ENCODE measurements at regions not wholly inside any gene's neighbourhood (a gene's known extent, or its start where the extent isn't known, plus 50 kb on each side); places are given as distances from the start of the nearest gene placed in this dataset.

DNA sequence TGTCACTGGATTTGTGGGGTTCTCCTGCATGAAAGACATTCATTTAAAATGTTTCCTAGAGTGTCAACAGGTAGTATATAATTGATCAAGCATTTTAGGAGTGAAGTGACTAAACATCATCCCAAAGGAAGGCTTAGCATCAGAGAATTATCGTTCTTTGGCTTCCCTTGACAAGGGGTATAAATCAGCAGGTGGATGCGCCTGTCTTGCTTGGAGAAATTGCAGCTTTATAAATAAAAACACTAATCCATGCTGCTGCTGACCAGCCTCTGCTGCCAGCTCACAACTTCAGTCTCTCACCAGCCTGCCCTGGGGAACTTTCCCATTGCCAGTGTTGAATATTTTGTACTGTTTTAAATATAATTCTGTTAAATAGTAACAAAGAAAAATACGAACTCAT, 1184.7 kb upstream of the TENM4 start:
- DNase-seq: no peak

DNA sequence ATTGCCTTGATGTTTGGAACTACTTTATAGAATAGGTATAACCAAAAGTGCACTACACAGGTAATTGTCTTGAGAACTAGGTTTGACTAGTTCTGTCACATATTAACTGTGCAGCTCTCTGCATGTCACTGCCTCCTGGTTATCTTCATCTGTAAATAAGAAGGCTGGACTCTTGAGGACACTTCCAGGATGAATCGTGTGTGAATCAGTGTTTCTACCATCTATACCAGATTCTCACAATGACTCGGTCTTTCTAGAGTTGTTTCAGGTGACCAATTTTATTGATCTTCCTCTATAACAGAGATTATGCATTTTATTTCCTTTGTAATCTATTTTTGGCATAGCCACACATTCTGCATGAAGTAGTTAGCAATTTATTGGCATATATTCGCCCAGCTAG, 1181.0 kb upstream of the TENM4 start:
- no peak for DNase-seq

DNA sequence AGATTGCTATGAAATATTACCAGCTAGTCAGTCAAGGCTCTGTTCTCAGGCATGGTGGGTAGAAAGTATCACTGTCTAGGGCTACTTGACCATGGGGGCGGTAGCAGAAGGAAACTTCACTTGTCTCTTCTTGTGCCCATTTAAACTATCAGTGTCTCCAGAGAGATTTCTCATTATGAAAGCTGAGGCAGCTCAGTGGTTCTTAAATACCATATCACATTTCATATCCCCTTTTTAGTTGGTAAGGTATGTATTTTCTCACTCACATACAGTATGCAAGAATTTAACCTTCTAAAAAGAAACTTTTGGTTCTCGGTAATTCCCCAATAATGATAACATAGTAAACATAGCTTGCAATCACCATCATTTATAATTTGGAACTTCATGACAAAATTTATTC, 1180.0 kb upstream of the TENM4 start:
- DNase-seq: no peak

DNA sequence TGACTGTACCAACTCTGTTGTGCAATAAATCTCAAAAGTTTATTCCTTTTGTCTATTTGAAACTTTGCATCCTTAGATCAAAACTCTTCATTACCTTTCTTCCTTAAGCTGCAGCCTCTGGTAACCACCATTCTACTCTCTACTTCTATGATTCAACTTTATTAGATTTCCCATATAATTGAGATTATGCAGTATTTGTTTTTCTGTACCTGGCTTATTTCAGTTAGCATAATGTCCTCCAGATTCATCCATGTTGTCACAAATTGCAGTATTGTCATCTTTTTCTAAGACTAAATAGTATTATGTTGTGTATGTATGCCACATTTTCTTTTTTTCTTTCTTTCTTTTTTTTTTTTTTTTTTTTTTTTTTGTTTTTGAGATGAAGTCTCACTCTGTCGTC, 1176.3 kb upstream of the TENM4 start:
- no peak for DNase-seq

DNA sequence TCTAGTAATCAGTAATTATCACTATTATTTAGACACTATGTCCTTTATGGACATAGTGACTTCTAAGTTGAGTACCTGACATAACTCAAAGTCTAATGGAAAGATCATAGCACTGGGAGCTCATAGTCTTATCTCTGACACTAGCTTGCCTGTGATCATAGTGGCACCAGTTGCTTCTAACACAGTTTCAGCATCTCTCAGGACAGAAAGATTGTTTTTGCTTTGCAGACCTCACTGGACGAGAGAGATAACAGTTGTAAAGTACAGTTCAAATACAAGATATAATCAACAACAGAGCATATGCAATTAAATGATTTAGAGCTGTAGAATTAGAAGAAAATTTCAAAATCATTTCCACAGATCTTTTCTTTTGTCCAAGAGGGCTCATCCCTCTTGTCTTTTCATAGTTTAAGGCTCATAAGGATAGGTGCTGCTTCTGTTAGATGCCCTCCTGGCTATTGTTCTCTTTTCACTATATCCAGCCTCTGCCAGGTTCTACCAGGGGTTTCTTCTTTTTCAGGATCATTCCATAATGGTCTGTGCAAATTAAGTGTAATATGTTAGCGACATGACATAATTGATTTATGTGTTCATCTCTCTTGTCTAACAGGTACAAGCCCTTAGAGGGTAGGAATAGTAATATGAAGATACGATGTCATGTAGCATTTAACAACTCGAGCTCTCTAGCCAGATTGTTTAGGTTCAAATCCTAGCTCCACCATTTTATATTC, 1175.4 kb upstream of the TENM4 start:
- DNase-seq: no peak

DNA sequence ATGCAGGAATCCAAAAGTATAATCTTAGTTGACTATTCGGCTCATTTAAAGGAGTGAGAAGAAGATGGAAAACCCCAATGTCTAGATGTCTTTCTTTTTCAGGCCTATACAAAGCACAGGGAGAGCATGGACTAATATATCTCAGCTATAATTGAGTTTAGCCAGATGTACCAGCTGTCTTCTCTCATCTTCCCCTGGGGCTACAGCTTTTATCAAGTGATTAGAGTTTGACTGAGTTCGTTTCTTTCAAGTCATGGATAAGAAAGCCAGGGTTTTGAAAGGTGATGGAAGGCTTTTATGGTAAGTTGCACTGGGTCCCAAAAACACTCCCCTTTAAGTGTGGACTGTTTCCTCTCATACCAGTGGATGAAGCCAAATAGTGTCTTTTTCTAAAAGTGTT, 1172.8 kb upstream of the TENM4 start:
- DNase-seq: no peak

DNA sequence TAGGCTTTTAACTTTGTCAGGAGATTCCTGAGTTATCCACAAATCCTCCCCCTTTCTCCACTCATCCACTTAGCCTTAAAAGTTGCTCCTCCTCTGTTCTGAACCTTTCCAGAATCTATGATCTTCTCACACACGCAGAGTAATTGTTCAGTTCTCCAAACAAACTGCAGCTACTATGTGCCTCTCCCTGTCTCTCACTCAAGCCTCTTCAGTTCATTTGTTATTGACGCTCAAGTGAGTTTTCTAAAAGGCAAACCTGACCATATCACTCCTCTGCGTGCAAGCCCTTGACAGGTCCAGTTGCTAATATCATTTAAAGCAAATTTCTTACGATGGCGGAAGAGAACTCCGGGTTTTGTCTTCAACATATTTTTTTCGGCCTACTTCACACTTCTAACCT, 1169.7 kb upstream of the TENM4 start:
- DNase-seq: no peak

DNA sequence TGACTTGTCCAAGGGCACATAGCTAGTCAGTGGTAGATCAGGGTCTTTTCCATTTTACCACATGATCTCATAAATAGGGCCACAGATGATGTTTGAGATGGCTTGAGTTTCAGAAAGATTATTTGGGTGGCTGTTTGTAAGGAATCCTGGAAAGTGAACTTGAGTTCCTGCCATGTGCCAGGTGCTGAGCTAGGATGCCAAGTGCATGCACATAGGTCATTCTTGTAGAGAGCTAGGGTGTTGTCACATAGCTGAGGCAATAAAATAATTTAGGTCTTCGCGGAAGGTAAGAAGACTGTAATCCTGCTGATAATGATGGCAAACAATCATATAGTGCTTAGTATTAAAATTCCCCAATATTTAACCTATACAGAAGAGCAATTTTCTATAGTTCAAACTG, 1162.6 kb upstream of the TENM4 start:
- DNase-seq: no peak

DNA sequence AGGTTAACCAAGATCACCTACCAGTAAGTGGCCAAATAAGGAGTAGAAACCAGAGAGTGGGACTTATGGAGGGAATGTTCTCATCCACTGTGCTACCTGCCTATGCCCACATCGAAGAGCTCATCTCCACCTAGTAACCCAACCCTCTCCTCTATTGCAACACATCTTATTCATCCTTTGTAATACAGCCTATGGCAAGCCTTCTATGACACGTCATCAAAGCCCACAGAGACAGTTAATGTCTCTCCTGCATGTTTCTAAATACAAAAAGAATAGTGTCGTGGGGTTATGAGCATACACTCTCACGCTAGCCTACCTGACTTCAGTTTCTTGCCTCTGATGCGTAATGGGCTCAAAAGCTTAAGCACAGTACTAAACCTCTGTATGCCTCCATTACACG, 1158.1 kb upstream of the TENM4 start:
- DNase-seq: no peak

DNA sequence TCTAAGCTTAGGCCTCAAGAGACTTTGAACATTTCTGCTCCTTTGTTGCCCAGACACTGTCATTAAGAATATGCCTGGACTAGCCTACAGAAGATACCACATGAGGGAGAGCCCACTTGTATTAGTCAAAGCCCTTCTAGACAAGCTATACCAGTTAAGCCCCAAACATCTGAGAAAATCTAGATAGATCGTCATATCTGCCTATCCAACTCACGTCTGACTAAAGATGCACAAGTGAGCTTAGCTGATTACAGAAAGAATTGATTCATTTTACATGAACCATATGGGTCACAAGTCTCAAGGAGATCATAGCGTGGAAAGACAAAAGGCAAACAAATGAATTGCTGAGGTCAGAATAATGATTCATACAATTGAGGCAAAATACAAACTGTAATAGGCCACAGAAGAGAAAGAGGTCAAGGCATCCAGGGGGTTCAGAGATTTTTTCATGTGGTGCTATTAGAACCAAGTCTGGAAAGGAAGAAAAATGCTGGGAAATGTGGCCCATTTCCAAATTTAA, 1155.5 kb upstream of the TENM4 start:
- no peak for DNase-seq

DNA sequence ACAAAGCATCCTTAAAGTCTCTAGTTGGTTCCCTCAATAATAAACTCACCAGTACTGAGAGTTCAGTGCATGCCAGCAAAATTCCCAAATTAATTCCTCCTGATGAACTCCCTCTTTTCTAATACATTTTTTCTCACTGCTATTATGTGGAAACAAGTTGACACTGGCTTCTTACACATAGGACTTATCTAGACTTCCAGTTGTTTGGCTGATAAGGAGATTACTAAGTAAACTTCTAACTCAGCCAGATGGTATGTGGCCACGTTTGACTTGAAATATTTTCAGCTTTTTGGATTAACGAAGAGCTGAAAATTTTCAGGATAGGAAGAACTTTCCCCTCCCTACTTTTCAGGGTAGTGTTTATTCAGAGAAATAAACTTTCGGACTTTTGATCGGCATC, 1154.2 kb upstream of the TENM4 start:
- DNase-seq: no peak

DNA sequence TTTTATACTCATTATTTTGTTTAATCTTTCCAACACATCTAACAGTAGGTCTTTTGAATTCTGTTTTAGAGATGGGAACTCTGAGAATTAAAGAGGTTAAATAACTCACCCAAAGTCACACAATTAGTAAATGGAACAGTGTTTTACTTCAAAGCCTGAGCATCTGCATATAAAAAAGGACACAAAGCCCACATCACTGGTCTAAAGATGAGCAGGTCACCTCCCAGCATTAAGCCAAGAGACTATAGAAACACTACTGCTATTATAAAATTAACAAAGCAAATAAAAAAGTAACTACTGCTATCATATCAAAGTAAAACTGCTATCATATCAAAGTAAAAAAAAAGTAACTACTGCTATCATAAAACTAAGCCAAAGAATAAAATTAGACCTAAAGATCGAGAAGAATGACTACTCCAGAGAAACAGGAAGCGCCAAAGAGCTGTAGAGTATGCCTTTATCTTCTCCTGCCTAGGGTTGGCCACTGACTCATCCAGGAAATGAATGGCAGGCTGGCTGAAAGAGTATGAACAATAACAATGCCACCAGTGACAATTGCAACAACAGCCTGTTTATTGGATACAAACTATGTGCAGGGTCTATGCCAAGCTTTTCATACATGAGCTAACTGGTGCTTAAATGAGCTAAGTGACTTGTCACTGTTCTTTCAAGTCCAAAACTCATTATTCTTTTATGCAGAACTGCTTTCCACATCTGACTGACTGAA, 1153.0 kb upstream of the TENM4 start:
- no peak for DNase-seq

DNA sequence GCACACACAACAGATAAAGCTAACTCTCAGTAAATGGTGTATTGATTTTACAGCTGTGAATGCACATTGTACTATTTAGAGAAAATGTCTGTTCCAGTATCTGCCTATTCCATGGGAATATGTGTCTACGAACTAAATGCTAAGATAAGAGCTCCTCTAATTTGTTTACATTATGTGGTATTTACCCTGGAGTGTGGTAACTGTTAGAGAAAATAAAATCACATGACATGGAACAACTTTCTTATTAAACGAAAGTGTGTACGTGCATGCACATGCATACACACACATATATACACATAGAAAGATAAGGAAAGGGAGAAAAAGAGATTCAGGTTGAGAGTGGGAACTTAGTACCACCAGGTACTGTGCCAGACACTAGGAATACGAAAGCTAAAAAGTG, 1151.7 kb upstream of the TENM4 start:
- DNase-seq: no peak

DNA sequence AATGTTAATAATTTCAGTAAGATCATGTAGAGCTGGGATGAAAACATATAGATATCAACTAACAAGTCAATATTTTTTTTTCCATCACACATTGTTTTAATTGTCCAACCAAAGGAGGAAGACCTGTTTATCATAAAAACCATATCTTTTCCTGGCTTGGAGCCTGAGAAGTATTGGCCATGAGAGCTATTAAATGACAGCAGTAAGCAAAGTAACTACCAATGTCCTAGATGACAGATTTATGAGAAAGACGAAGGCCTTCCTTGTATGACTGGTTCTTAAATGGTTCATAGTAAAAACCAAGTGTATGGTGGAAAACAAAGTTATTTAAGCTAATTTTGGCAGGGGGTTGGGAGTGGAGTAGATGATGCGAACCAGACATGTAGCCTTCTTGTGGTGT, 1147.1 kb upstream of the TENM4 start:
- no peak for DNase-seq

DNA sequence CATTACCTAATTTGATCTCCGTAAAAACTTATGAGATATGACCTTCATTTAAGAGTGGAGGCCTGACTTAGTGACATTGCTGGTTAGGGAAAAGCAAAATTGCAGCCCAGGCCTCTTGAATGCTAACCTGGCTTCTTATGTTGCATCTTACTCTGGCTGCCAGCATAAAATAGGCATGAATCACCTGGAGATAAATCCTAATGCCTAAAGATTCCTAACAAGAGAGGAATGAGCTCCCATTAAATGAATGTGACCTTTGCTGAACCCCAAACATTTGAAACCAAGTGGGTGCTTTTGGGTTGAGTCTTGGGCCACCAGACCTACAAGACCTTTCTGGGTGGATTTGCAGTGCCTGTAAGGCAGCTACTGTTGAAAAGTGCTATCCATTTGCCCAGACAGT, 1145.6 kb upstream of the TENM4 start:
- DNase-seq: no peak

DNA sequence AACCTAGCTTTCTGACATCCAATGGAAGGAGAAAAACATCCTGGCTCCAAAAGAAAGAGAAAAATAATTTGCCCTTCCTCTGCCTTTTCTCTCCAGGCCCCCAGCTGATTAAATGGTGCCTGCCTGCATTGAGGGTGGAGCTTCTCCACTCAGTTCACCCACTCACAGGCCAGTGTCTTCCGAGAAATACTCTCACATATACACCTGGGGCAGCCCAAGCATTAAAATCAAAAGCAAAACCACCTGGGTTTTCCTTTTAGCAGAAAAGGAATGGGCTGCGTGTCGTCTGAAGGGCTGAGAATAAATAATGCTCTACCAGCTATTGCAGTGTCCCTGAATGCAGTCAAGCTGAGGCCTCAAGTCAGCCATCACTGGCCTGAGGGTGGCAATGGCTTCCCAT, 1143.8 kb upstream of the TENM4 start:
- no peak for DNase-seq

DNA sequence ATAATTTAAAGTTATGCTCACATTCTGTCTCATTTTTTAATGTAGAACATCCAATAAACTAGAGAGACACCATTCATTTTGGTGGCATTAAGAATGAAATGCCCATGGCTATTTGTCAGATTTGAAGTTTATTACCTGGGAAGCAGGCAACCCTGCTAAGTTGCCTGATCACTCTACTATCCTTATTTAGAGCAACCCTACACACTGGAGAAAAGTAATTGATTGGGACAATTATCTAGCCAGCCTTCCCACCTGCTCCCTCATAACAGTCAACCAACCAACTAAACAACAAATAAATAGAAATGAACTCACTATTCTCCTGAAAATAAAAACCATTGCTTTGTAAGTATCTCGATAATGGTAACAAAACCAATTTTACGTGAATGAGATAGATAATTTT, 1129.0 kb upstream of the TENM4 start:
- no peak for DNase-seq

DNA sequence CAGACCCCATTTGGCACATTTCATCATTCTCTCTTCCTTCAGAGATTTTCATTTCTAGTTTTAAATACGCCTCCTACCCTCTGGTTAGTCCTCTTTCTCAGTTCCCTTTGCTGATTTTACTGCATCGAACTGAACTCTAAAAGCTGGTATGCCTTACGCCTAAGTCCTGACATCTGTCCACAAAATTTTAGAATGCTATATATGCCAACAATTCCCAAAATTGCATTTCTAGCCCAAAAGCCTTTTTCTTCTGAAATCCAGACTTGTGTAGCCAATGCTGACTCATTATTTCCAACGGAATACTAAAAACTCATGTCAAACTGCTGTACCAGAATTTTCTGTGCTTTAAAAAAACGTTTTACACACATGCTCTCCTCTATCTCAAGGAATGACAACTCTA, 1124.4 kb upstream of the TENM4 start:
- DNase-seq: no peak

DNA sequence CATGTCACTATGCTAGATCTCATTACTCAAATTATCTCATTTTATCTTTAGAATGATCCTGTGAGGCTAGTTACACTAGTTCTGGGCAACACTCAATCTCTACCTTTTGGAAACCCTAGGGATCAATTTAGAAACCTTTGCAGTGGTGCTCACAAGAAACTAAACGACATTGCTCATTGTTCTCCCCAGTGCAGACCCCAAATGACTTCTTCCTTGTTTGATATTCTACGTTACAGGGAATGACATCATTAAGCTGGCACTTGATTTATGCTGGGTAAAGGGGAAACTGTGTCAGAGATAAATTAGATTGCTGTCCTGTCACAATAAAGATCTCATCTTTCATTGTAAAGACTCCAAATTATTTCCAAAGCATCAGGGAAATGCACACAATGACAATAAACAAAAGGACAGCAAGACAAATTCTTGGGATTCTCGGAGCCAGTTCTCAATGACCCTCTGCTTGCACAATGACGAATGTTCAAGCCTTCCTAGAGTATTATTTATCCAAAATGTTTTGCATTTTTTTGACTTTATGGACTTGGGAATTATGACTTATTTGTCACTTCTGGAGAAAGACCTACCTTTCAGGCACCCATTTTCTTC, 1121.8 kb upstream of the TENM4 start:
- DNase-seq: no peak

DNA sequence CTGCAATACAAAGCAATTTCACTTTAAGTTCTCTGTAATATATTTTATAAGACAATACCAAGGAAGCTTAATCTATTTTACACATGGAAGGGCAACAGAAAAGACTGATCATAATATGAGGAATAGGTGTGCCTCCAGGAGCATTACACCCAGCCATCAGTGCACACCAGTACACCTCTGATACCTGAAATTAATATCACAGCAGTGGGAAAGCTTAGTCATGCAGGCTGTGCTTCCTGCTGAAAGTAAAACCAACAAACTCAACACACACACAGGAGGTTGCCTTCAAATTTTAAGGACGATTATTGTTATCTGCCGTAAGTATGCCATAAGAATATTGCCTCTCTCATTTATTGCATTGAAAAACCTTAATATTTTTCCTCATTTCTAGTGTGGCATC, 1119.1 kb upstream of the TENM4 start:
- no peak for DNase-seq

DNA sequence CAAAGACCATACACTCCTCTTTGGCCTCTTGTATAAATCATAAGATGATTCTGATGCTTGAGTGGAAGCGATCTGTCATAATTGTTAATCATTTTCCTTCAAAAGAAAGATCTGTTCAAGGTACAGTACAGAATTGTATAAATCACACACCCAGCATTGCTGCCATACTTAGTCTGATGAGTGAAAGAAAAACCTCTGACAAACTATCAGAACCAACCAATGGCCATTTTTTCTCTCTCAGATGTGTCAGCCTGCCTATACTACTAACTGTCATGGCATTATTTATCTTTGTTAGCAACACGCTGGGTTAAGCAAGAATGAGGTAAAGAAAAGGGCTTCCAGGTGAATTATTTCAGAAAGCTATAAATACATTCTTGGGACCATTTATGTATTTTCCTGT, 1112.7 kb upstream of the TENM4 start:
- no peak for DNase-seq

DNA sequence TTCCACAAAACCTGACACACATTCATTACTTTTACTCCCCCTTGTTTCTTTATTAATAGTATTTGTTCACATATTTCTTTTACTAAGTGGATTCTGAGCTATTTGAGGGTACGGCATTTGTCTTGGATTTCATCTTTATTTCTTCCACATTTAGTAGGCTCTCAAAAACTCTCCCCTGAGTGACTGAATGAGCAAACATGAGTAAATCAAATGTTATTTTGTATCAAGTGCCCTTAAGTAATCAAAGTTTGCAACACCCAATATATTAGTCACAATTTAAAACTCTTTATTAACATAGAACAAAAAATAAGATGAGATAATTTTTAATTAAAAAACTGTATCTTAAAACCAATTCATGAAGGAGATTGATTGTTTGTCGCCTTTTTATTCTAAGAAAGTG, 1101.9 kb upstream of the TENM4 start:
- DNase-seq: no peak

DNA sequence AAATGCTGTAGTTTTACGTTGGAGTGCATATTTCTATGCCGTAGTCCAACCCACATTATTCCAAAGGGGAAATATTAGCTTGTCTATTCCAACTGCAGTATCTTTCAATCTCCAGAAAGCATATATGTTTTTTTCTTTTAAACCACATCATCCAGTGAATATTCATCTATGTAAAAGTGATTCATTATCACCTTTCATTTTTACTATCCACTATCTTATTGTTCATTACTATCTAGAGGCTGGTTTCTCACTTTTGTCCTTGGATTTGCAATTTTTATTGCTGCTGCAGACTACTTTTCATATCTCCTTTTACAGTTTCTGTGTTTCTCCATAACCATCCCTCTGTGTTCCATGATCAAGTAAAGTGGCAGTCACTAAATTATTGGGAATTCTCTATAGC, 1097.2 kb upstream of the TENM4 start:
- DNase-seq: no peak

DNA sequence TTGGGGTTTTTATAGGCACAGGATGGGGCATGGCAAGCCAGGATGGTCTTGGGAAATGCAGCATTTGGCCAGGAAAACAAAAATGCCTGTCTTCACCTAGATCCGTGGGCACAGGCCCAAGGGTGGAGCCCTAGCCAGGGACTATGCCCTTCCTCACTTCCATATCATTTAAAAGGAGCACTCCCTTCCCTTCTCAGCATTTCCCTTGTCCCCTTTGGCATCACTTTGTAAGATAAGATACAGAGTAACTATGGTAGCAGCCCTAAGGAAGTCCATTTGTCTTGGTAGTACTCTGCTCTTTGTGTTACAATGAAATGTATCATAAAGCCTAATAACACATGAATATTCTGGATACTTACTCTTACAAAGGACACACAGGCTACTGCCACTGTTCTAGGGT, 1092.6 kb upstream of the TENM4 start:
- no peak for DNase-seq

All from stimulated activated naive CD4-positive, alpha-beta T cell (primary cell).